K562 (cell line): ENCODE measurements at regions not wholly inside any gene's neighbourhood (a gene's known extent, or its start where the extent isn't known, plus 50 kb on each side); places are given as distances from the start of the nearest gene placed in this dataset.

Experiments used
- ATAC-seq: fragments of 200-7000 bp; cut with Tn5 transposase; 3 replicates; pipeline ENCODE4 v1.9.1; 2020; ENCODE audit warnings: moderate library complexity
- BruUV-seq: library from RNA; stranded (reverse); fragments of 400-500 nt; replicated peaks from 2 replicates; lab custom pipeline; 2021; lab: Mats Ljungman, UMichigan
- CTCF ChIA-PET: fragments of 300-600 bp; formaldehyde crosslinking; extraction: SDS; loops from one replicate; lab custom pipeline; 2021; ENCODE audit warnings: low intra/inter-chr PET ratio; lab: Yijun Ruan, JAX
- POLR2A ChIA-PET: fragments of 300-600, 350-650 bp; sonication (Branson Sonifier 250); formaldehyde crosslinking; extraction: SDS; loops from one replicate; lab custom pipeline; 2021; ENCODE audit warnings: antibody characterized with exemption, inconsistent platforms; lab: Yijun Ruan, JAX
- DNase-seq, 4 experiments: peaks; one replicate each; pipeline versions ENCODE4 v3.0.0 to v3.0.0-alpha.2; 2011 to 2018; ENCODE audit warnings: low spot score in 3 of 4, mixed read lengths in 3 of 4; ENCODE audit errors: extremely low read depth in 1 of 4
- FAIRE-seq: peaks from 2 replicates; lab custom pipeline; 2011; peaks lifted over from hg19 to GRCh38; lab: Jason Lieb, UNC
- H2AFZ ChIP-seq: 2 replicates; pipeline ENCODE4 v1.6.0; 2011; ENCODE audit warnings: low read depth, low read length, control low read depth, inconsistent platforms
- H3K27ac ChIP-seq: fragments of 200-600 bp; 3 replicates; pipeline ENCODE4 v1.8.0; 2011; ENCODE audit warnings: low read depth, mild to moderate bottlenecking, control low read depth, inconsistent platforms, low read length, moderate library complexity, mixed read lengths; ENCODE audit errors: extremely low read depth
- H3K27me3 ChIP-seq, 2 experiments: fragments of 300-600 bp in 1 of 2; 2 replicates in 1 of 2; 3 replicates in 1 of 2; pipeline versions ENCODE4 v1.6.0 to v1.8.0; 2011; ENCODE audit warnings: inconsistent platforms in 2 of 2, low read length in 2 of 2, mild to moderate bottlenecking in 1 of 2, mixed read lengths in 1 of 2, moderate library complexity in 1 of 2; ENCODE audit not compliant: control insufficient read depth in 2 of 2, insufficient read depth in 2 of 2
- H3K36me3 ChIP-seq: fragments of 300-600 bp; 3 replicates; pipeline ENCODE4 v1.8.0; 2011; ENCODE audit warnings: mild to moderate bottlenecking, low read length, inconsistent platforms; ENCODE audit not compliant: control insufficient read depth, insufficient read depth
- H3K4me1 ChIP-seq, 2 experiments: fragments of 200-600 bp in 1 of 2; replicated peaks in 1 of 2; 2 replicates in 1 of 2; 3 replicates in 1 of 2; pipeline versions ENCODE4 v1.5.1 to v1.8.0; 2011; ENCODE audit warnings: inconsistent platforms in 2 of 2, low read length in 2 of 2, mild to moderate bottlenecking in 1 of 2, mixed read lengths in 1 of 2, moderate library complexity in 1 of 2; ENCODE audit not compliant: control insufficient read depth in 2 of 2, insufficient read depth in 2 of 2
- H3K4me2 ChIP-seq: 2 replicates; pipeline ENCODE4 v1.6.1; 2011; ENCODE audit warnings: low read length, control low read depth, inconsistent platforms, mixed read lengths; ENCODE audit not compliant: insufficient read depth
- H3K4me3 ChIP-seq: fragments of 200-600 bp; sonication (generic), shearing (Covaris generic); 2 replicates; pipeline ENCODE4 v1.5.1; 2016; ENCODE audit warnings: control low read depth, inconsistent platforms
- H3K79me2 ChIP-seq: fragments of 200-600 bp; 3 replicates; pipeline ENCODE4 v1.8.0; 2011; ENCODE audit warnings: low read length, inconsistent platforms; ENCODE audit not compliant: control insufficient read depth, insufficient read depth
- H3K9ac ChIP-seq, 2 experiments: 2 replicates each; pipeline versions ENCODE4 v1.6.0 to v1.6.1; 2011; ENCODE audit warnings: low read depth in 2 of 2, low read length in 2 of 2, control low read depth in 1 of 2, inconsistent platforms in 1 of 2, mild to moderate bottlenecking in 1 of 2, mixed read lengths in 1 of 2; ENCODE audit not compliant: insufficient read depth in 1 of 2
- H3K9me1 ChIP-seq: one replicate; pipeline ENCODE4 v1.6.0; 2011; ENCODE audit warnings: inconsistent platforms, mild to moderate bottlenecking, low read length, moderate library complexity; ENCODE audit not compliant: control insufficient read depth, insufficient read depth
- H3K9me3 ChIP-seq: replicated peaks from 2 replicates; pipeline ENCODE4 v1.5.1; 2011; ENCODE audit warnings: low read depth, low read length, inconsistent platforms; ENCODE audit not compliant: control insufficient read depth, insufficient read depth
- H4K20me1 ChIP-seq: replicated peaks from 2 replicates; pipeline ENCODE4 v1.6.1; 2011; ENCODE audit warnings: low read length, inconsistent platforms, mixed read lengths; ENCODE audit not compliant: control insufficient read depth, insufficient read depth
- ASH1L ChIP-seq: fragments of 450-650 bp; IDR thresholded peaks from 2 replicates; pipeline ENCODE4 v1.6.1; 2018; ENCODE audit warnings: borderline replicate concordance, mild to moderate bottlenecking, low read depth; ENCODE audit not compliant: partially characterized antibody
- CC2D1A ChIP-seq: fragments of 450-650 bp; IDR thresholded peaks from 2 replicates; pipeline ENCODE4 v1.6.1; 2017; ENCODE audit warnings: mild to moderate bottlenecking
- DMBX1 ChIP-seq: fragments of 250-450 bp; sonication (Bioruptor Pico); IDR thresholded peaks from 2 replicates; pipeline ENCODE4 v1.8.0; 2022; ENCODE audit warnings: inconsistent platforms, mild to moderate bottlenecking, moderate library complexity, borderline replicate concordance
- EGR1 ChIP-seq: fragments of 450-650 bp; conservative IDR thresholded peaks from 2 replicates; pipeline ENCODE4 v1.6.1; 2017; ENCODE audit warnings: mild to moderate bottlenecking
- ETV1 ChIP-seq: fragments of 450-650 bp; conservative IDR thresholded peaks from 2 replicates; pipeline ENCODE4 v1.6.1; 2016; ENCODE audit warnings: missing genetic modification characterization, control low read depth, low read depth, missing compliant biosample characterization
- EWSR1 ChIP-seq: fragments of 450-650 bp; IDR thresholded peaks from 2 replicates; pipeline ENCODE4 v1.6.1; 2018; ENCODE audit warnings: borderline replicate concordance, mild to moderate bottlenecking, low read depth, moderate library complexity; ENCODE audit not compliant: partially characterized antibody
- HLTF ChIP-seq: fragments of 450-650 bp; IDR thresholded peaks from 2 replicates; pipeline ENCODE4 v1.6.1; 2016
- HMG20A ChIP-seq: fragments of 450-650 bp; formaldehyde crosslinking; conservative IDR thresholded peaks from 2 replicates; pipeline ENCODE4 v1.4.0; 2020; ENCODE audit warnings: mild to moderate bottlenecking, mixed read lengths
- MCM7 ChIP-seq, 2 experiments: fragments of 450-650 bp; IDR thresholded peaks; 2 replicates each; pipeline ENCODE4 v1.6.1; 2016 to 2018
- NFIX ChIP-seq: fragments of 250-450 bp; sonication (Bioruptor Pico); IDR thresholded peaks from 2 replicates; pipeline ENCODE4 v1.4.0; 2020; ENCODE audit warnings: low read depth, mild to moderate bottlenecking, moderate library complexity
- PHF8 ChIP-seq: fragments of 200-600 bp; sonication (generic); IDR thresholded peaks from 2 replicates; pipeline ENCODE4 v1.6.1; 2012; ENCODE audit warnings: mixed run types, mild to moderate bottlenecking, inconsistent platforms, low read length, moderate library complexity, borderline replicate concordance
- RCOR1 ChIP-seq, 2 experiments: IDR thresholded peaks; 2 replicates each; pipeline ENCODE4 v1.6.1; 2012; ENCODE audit warnings: low read depth in 2 of 2, low read length in 2 of 2, borderline replicate concordance in 1 of 2, improper control_type of control experiment in 1 of 2
- THRAP3 ChIP-seq: fragments of 450-650 bp; IDR thresholded peaks from 2 replicates; pipeline ENCODE4 v1.6.1; 2016; ENCODE audit warnings: mild to moderate bottlenecking, inconsistent platforms, borderline replicate concordance
- TRIM24 ChIP-seq, 2 experiments: fragments of 450-650 bp; IDR thresholded peaks; 2 replicates each; pipeline ENCODE4 v1.6.1; 2016
- TRIM28 ChIP-seq: fragments of 450-650 bp; IDR thresholded peaks from 2 replicates; pipeline ENCODE4 v1.6.1; 2017
- ZNF707 ChIP-seq: fragments of 250-450 bp; sonication (Bioruptor Pico); conservative IDR thresholded peaks from 2 replicates; pipeline ENCODE4 v1.8.0; 2022; ENCODE audit warnings: inconsistent platforms, mild to moderate bottlenecking, moderate library complexity
- ZNF766 ChIP-seq: fragments of 200-800 bp; sonication (Bioruptor generic); conservative IDR thresholded peaks from 2 replicates; pipeline ENCODE4 v1.6.1; 2016; ENCODE audit warnings: missing genetic modification characterization, missing compliant biosample characterization
- WGBS: fragments of 100-300 bp; shearing (Covaris generic); methylation state at CpG from one replicate; pipeline ENCODE4 v1.1.6; 2016; ENCODE audit warnings: low coverage, mixed read lengths; ENCODE audit not compliant: insufficient coverage; ENCODE audit errors: missing lambda C conversion rate; 5-methylcytosine and 5-hydroxymethylcytosine counted together
- in situ Hi-C: fragments of 300-500 bp; cut with MboI; formaldehyde crosslinking; loops from 4 replicates; pipeline ENCODE4 v1.15.0; 2018; ENCODE audit warnings: inconsistent platforms, mixed read lengths
- intact Hi-C: fragments of 100-400 bp; cut with micrococcal nuclease; formaldehyde crosslinking; loops from 2 replicates; pipeline ENCODE4 v1.14.2; 2022
- TF ChIP-seq, protein P1 (sequence below), 3 experiments: IDR thresholded peaks in 2 of 3; conservative IDR thresholded peaks in 1 of 3; 2 replicates each; pipeline ENCODE4 v1.5.1; 2011 to 2012; ENCODE audit warnings: low read length in 3 of 3, mild to moderate bottlenecking in 3 of 3, control low read depth in 2 of 3, improper control_type of control experiment in 1 of 3, inconsistent platforms in 1 of 3, low read depth in 1 of 3, mixed read lengths in 1 of 3, moderate library complexity in 1 of 3; ENCODE audit not compliant: insufficient read depth in 2 of 3

DNA sequence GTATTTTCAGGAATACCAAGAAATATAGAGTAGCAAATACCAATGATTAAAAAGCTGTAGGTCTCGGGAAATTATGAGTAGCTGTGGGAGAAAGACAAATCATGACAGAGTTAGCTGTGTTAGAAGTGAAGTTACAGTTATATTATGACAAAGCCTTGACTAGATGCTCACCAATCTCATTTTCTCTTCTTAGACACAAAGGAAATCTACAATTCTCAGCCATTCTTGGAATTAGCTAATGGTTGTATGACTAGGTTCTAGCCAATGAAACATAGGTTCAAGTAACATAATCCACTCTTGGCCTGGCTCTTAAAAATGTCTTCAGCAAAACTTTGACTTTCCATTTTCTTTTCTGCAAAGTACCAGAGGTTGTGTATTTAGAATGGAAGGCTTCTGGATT, 228.8 kb upstream of the MTPN start:
- Histone ChIP-seq H3K4me1 (no peaks in the 10 kb centered on the region), H2AFZ (no peak overlapping the region), H3K27ac (no peak overlapping the region), H3K36me3 (peaks cover 8% of the 10 kb centered on the region; the same call in 1 of the 3 replicates), H3K4me2 (no peak overlapping the region), H3K27me3 (no peaks in the 10 kb centered on the region), H3K4me3 (no peak overlapping the region), H3K9me1 (no peaks in the 10 kb centered on the region), H3K9me3 (no peaks in the 10 kb centered on the region), H4K20me1 (no peaks in the 10 kb centered on the region), H3K9ac (no peak overlapping the region), H3K79me2 (no peaks in the 10 kb centered on the region)
- DNase-seq = no peak
- ATAC-seq = no peak
- in situ Hi-C loops (no loop called here), intact Hi-C loops (no loop called here)
- ChIA-PET CTCF (no interaction called here), POLR2A (no interaction called here)
- no TSS peak for BruUV-seq
- 28% methylated on average over 1 of the region's 1 CpG for WGBS
- TF ChIP-seq PHF8 (no peak), HMG20A (CRISPR knock-in tag) (no peak), DMBX1 (CRISPR knock-in tag) (no peak), MCM7 (IDR thresholded peaks at IDR 0.05) (no peak), RCOR1 (IDR thresholded peaks at IDR 0.05; ENCODE audit: borderline replicate concordance in 1 of 2, low read depth in 2 of 2, low read length in 2 of 2) (no peak)
- no peak for FAIRE-seq

DNA sequence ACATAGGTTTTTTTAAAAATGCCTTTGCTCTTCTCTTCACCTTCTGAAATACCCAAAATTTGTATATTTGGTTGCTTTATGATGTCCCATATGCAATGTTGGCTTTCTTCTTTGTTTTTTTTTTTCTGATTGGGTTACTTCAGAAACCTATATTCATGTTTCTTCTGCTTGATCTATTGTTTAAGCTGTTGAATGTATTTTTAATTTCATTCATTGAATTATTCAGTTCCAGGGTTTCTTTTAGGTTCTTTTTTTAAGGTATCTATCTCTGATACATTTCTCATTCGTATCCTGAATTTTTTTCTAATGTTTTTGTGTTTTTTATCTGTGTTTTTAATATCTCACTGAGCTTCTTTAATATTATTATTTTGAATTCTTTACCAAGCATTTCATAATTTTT, 221.0 kb upstream of the MTPN start:
- no peak for FAIRE-seq
- ChIA-PET CTCF (no interaction called here), POLR2A (no interaction called here)
- Histone ChIP-seq H3K27me3 (no peaks in the 10 kb centered on the region), H3K27ac (no peak overlapping the region), H2AFZ (no peak overlapping the region), H3K9ac (no peak overlapping the region), H3K9me3 (no peaks in the 10 kb centered on the region; the same call in 1 of the 2 replicates), H3K4me1 (no peaks in the 10 kb centered on the region), H3K9me1 (no peaks in the 10 kb centered on the region), H3K4me3 (no peak overlapping the region), H3K79me2 (peaks cover 3% of the 10 kb centered on the region; the same call in 1 of the 3 replicates), H4K20me1 (no peaks in the 10 kb centered on the region), H3K36me3 (no peaks in the 10 kb centered on the region), H3K4me2 (no peak overlapping the region)
- no TSS peak for BruUV-seq
- no peak for ATAC-seq
- in situ Hi-C loops = no loop called here
- WGBS = 11% methylated on average over 1 of the region's 1 CpG
- intact Hi-C loops = no loop called here
- DNase-seq = no peak
- TF ChIP-seq, protein P1, sequence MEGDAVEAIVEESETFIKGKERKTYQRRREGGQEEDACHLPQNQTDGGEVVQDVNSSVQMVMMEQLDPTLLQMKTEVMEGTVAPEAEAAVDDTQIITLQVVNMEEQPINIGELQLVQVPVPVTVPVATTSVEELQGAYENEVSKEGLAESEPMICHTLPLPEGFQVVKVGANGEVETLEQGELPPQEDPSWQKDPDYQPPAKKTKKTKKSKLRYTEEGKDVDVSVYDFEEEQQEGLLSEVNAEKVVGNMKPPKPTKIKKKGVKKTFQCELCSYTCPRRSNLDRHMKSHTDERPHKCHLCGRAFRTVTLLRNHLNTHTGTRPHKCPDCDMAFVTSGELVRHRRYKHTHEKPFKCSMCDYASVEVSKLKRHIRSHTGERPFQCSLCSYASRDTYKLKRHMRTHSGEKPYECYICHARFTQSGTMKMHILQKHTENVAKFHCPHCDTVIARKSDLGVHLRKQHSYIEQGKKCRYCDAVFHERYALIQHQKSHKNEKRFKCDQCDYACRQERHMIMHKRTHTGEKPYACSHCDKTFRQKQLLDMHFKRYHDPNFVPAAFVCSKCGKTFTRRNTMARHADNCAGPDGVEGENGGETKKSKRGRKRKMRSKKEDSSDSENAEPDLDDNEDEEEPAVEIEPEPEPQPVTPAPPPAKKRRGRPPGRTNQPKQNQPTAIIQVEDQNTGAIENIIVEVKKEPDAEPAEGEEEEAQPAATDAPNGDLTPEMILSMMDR (IDR thresholded peaks at IDR 0.05 in 2 of 3, conservative IDR thresholded peaks at IDR 0.05 in 1 of 3; ENCODE audit: insufficient read depth in 2 of 3, low read depth in 1 of 3, low read length in 3 of 3) = no peak
- TF ChIP-seq ZNF766 (peak; percentile 97), HLTF (0 out of 2 replicates have a peak, but pooled peaks have one; percentile 34), EWSR1 (no peak), TRIM28 (peak; percentile 87; the same call in 1 of the 2 replicates), CC2D1A (no peak), EGR1 (no peak), ZNF707 (CRISPR knock-in tag) (no peak), ASH1L (no peak), THRAP3 (no peak), ETV1 (tag) (no peak), TRIM24 (IDR thresholded peaks at IDR 0.05) (peak in 1 of 2 experiments; percentile 30; a peak in 1 of 4 replicates), NFIX (CRISPR knock-in tag) (no peak)
